Stomach (tissue), 4 donors: ENCODE measurements at regions not wholly inside any gene's neighbourhood (a gene's known extent, or its start where the extent isn't known, plus 50 kb on each side); places are given as distances from the start of the nearest gene placed in this dataset.

Source experiments
- CTCF ChIP-seq, 7 experiments: fragments of 450-650 bp in 4 of 7; fragments of 200-600 bp in 3 of 7; sonication (generic) in 3 of 7; IDR thresholded peaks; one replicate each; pipeline ENCODE4 v1.5.1; 2016 to 2019; ENCODE audit warnings: antibody characterized with exemption in 7 of 7, control low read depth in 2 of 7, mild to moderate bottlenecking in 1 of 7
- POLR2A ChIP-seq, 4 donors: fragments of 450-650 bp; IDR thresholded peaks; one replicate each; pipeline ENCODE4 v1.6.1; 2016; ENCODE audit warnings: antibody characterized with exemption in 4 of 4, control low read depth in 2 of 4, mild to moderate bottlenecking in 1 of 4, moderate library complexity in 1 of 4

GRCh38 chr1:188762166-188762743 is 1715.4 kb downstream of the BRINP3 start:
- TF ChIP-seq CTCF (IDR thresholded peaks at IDR 0.05) (no peak), POLR2A (IDR thresholded peaks at IDR 0.05) (no peak)
